C4-2B (cell line): ENCODE measurements at regions not wholly inside any gene's neighbourhood (a gene's known extent, or its start where the extent isn't known, plus 50 kb on each side); places are given as distances from the start of the nearest gene placed in this dataset.

ENCODE experiments used
- H3K27ac ChIP-seq: fragments of 450-650 bp; 2 replicates; pipeline ENCODE4 v1.5.1; 2017
- ZFX ChIP-seq: fragments of 450-650 bp; IDR thresholded peaks from 2 replicates; pipeline ENCODE4 v1.6.1; 2017
- TF ChIP-seq, protein P1 (sequence below): fragments of 450-650 bp; conservative IDR thresholded peaks from 2 replicates; pipeline ENCODE4 v1.5.1; 2017; ENCODE audit warnings: mild to moderate bottlenecking

DNA sequence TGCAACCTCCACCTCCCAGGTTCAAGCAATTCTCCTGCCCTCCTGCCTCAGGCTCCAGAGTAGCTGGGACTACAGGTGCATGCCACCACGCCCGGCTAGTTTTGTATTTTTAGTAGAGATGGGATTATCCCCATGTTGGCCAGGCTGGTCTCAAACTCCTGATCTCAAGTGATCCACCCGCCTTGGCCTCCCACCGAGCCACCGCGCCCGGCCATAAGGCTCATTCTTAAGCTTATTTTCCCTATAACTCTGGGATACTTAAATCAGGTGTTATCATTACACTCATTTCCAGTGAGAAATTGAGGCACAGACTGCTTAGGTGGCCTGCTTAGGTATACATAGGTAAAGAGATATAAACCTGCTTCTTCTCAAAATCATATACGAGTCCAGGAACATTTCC lies 188.3 kb upstream of the MTNR1B start:
- TF ChIP-seq ZFX, result no peak
- TF ChIP-seq, protein P1, sequence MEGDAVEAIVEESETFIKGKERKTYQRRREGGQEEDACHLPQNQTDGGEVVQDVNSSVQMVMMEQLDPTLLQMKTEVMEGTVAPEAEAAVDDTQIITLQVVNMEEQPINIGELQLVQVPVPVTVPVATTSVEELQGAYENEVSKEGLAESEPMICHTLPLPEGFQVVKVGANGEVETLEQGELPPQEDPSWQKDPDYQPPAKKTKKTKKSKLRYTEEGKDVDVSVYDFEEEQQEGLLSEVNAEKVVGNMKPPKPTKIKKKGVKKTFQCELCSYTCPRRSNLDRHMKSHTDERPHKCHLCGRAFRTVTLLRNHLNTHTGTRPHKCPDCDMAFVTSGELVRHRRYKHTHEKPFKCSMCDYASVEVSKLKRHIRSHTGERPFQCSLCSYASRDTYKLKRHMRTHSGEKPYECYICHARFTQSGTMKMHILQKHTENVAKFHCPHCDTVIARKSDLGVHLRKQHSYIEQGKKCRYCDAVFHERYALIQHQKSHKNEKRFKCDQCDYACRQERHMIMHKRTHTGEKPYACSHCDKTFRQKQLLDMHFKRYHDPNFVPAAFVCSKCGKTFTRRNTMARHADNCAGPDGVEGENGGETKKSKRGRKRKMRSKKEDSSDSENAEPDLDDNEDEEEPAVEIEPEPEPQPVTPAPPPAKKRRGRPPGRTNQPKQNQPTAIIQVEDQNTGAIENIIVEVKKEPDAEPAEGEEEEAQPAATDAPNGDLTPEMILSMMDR, result no peak
- H3K27ac ChIP-seq, result no peak overlapping the region

DNA sequence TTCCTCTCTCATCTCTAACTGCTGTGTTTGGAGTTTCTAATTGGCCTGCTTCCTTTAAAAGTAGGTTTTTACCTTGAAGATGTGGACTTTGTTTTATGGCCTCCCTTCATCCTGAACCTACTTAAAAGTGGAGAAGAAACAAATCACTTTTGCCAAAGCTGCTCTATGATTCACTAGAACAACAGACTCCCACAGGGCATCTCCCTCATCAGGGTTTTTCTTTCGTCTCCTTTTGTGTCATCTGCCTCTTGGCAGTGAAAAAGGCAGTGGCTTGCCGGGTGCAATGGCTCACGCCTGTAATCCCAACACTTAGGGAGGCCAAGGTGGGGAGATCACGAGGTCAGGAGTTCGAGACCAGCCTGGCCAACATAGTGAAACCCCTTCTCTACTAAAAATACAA lies 186.6 kb upstream of the MTNR1B start:
- no peak overlapping the region for H3K27ac ChIP-seq
- no peak for TF ChIP-seq ZFX
- TF ChIP-seq, protein P1, result no peak

DNA sequence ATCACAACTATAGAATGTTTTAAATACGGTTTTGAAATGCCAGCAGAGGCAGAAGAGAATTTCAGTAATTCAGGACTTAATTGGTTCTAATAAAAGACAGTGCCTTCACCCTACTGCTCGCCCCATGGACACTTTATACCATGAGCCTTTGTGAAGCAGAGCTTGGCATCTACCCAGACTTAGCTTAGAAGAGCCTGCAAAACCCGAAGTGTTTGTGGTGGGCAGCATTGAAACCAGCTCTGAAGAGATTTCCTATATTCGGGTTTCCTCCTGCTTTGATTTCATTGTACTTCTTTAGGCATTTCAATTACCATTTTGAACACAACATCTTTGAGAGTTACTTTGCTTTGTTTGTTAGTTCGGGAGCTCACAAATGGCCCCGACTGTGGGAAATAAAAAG lies 185.1 kb upstream of the MTNR1B start:
- H3K27ac ChIP-seq, result no peak overlapping the region
- no peak for TF ChIP-seq ZFX
- TF ChIP-seq, protein P1, result no peak

DNA sequence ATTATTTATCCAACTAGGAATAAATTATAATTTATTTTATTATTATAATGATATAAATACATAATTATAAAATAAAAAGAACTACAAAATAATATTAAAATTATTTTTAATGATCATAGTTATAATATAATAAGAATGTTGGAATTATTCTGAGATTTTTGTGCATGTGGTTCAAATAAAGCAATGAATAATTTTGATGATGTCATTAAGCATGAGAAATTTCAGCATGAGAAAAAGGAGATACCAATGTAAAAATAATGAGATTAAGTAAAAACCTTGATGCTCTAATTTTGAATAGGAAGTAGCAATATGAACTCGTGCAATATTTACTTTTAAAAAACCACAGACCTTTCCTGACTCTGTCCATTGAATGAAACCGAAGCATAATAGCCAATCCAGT lies 181.8 kb upstream of the MTNR1B start:
- H3K27ac ChIP-seq, result no peak overlapping the region

DNA sequence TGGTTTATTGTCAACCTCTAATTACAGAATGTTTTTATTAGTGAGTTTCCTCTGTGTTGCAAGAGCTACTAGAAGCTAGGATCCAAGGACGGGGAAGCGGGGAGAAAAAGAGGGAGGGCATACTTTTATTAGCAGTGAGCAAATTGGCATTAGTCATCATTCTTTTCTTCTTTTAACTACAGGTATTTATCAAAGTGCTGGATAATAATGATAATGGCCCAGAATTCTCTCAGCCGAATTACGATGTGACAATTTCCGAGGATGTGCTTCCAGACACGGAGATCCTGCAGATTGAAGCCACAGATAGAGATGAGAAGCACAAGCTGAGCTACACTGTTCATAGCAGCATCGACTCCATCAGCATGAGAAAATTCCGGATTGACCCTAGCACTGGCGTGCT lies 179.7 kb upstream of the MTNR1B start:
- no peak overlapping the region for H3K27ac ChIP-seq
- TF ChIP-seq ZFX, result no peak
- TF ChIP-seq, protein P1, result no peak

More for the DNA sequence above, 181.8 kb upstream of the MTNR1B start:
- TF ChIP-seq, protein P1, result no peak
- no peak for TF ChIP-seq ZFX

DNA sequence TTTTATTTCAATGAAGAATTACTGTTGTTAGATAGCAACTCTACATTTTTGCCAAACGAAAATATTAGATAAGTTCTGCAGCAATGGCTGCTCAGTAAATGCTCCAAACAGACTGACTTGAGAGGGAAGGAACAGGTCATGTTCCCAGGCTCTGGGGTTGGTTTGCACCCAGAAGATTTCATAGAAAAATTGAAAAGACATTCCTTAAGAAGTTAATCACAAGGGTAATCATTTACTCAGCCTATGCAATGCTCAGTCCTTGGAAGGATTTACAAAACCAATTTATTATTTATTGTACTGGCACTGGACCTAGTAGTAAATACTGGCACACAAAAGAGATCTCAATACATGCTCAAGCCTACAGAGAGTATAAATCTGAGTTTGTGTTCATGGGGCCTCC lies 179.1 kb upstream of the MTNR1B start:
- TF ChIP-seq ZFX, result no peak
- TF ChIP-seq, protein P1, result no peak
- H3K27ac ChIP-seq, result no peak overlapping the region

DNA sequence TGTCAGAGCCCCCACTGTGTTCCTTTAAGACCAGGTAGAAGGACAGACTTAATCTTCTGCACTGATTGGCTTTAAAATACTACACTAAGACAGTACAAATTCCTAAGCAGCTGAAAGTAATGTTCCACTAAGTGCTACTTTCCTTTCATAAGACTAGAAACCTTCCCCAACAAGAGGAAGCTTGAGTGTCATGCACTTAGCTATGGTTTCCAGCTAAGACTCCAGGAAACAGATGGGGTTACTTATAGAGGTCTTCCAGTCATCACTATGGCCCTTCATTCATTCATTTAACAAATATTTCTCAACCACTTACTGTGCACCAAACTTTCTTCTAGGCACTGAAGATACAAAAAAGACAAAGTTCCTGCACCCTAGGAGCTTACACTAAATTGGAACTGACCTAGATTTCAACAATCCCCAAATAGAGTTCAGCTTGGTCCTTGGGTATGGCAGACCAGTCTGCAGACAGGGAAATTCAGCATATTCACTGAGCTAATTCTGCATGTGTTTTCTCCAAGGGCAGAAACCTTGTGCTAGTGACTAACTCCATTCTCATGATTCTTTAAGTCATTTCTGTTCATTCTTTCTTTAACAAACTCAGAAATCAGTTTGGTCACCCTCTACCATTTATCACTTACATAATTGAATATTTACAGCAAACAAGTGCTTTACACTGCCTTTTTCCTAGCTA lies 178.4 kb upstream of the MTNR1B start:
- no peak overlapping the region for H3K27ac ChIP-seq

More for the DNA sequence above, 178.4 kb upstream of the MTNR1B start:
- TF ChIP-seq ZFX, result no peak
- TF ChIP-seq, protein P1, result no peak
